SHP77 (cell line): ENCODE measurements at regions not wholly inside any gene's neighbourhood (a gene's known extent, or its start where the extent isn't known, plus 50 kb on each side); places are given as distances from the start of the nearest gene placed in this dataset.
"Not testable (repeated sequence)": the region's sequence is repeated elsewhere in the genome, so short reads cannot be mapped to it uniquely, and the experiment has no call there.

Experiments used
- DNase-seq, 2 experiments: peaks; one replicate each; lab custom pipeline; 2025; lab: John Stamatoyannopoulos, UW

GRCh38 chr3:106022913-106023312, 154.1 kb upstream of the CBLB start:
- DNase-seq, result no peak

GRCh38 chr3:106025151-106025722, 156.4 kb upstream of the CBLB start:
- DNase-seq, result peak; percentile 44 to 66

- no peak for DNase-seq
Measured at GRCh38 chr3:106029954-106030626, 161.3 kb upstream of the CBLB start.

- DNase-seq, result no peak
Measured at GRCh38 chr3:106030627-106030963, 161.8 kb upstream of the CBLB start.

- no peak for DNase-seq
Measured at GRCh38 chr3:106032479-106032878, 163.7 kb upstream of the CBLB start.

GRCh38 chr3:106033654-106034053, 164.8 kb upstream of the CBLB start:
- no peak for DNase-seq

GRCh38 chr3:106034313-106034712, 165.5 kb upstream of the CBLB start:
- DNase-seq, result no peak

- no peak for DNase-seq
Measured at GRCh38 chr3:106035619-106036018, 166.8 kb upstream of the CBLB start.

- DNase-seq, result no peak
Measured at GRCh38 chr3:106036696-106037095, 167.9 kb upstream of the CBLB start.

- no peak for DNase-seq
Measured at GRCh38 chr3:106047221-106047620, 178.4 kb upstream of the CBLB start.

GRCh38 chr3:106048946-106049481, 180.2 kb upstream of the CBLB start:
- no peak for DNase-seq

- no peak for DNase-seq
Measured at GRCh38 chr3:106049821-106050220, 181.0 kb upstream of the CBLB start.

- no peak for DNase-seq
Measured at GRCh38 chr3:106056931-106057330, 188.1 kb upstream of the CBLB start.

- no peak for DNase-seq
Measured at GRCh38 chr3:106058475-106058874, 189.7 kb upstream of the CBLB start.

- DNase-seq, result no peak
Measured at GRCh38 chr3:106059953-106060517, 191.2 kb upstream of the CBLB start.

GRCh38 chr3:106063909-106064308, 195.1 kb upstream of the CBLB start:
- no peak for DNase-seq

- no peak for DNase-seq
Measured at GRCh38 chr3:106065831-106066230, 197.0 kb upstream of the CBLB start.

GRCh38 chr3:106067711-106068110, 198.9 kb upstream of the CBLB start:
- DNase-seq, result no peak

GRCh38 chr3:106068381-106068780, 199.6 kb upstream of the CBLB start:
- DNase-seq, result no peak

- DNase-seq, result no peak
Measured at GRCh38 chr3:106068795-106069194, 200.0 kb upstream of the CBLB start.

- no peak for DNase-seq
Measured at GRCh38 chr3:106070187-106070586, 201.4 kb upstream of the CBLB start.

GRCh38 chr3:106071306-106071705, 202.5 kb upstream of the CBLB start:
- DNase-seq, result no peak

- not testable (repeated sequence) for DNase-seq
Measured at GRCh38 chr3:106072596-106072995, 203.8 kb upstream of the CBLB start.

- not testable (repeated sequence) for DNase-seq
Measured at GRCh38 chr3:106073806-106074205, 205.0 kb upstream of the CBLB start.
